HCT116 (cell line): ENCODE measurements at regions not wholly inside any gene's neighbourhood (a gene's known extent, or its start where the extent isn't known, plus 50 kb on each side); places are given as distances from the start of the nearest gene placed in this dataset.

Experiments used
- CEBPB ChIP-seq: IDR thresholded peaks from 2 replicates; pipeline ENCODE4 v1.6.1; 2012; ENCODE audit warnings: low read depth
- CTCF ChIP-seq, 3 experiments: fragments of 200-600 bp in 1 of 3; sonication (generic) in 1 of 3; IDR thresholded peaks in 2 of 3; conservative IDR thresholded peaks in 1 of 3; 2 replicates each; pipeline ENCODE4 v1.5.1; 2012 to 2017; ENCODE audit warnings: low read depth in 2 of 3, low read length in 2 of 3, antibody characterized with exemption in 1 of 3, borderline replicate concordance in 1 of 3, control low read depth in 1 of 3, mild to moderate bottlenecking in 1 of 3, mixed read lengths in 1 of 3, mixed run types in 1 of 3, moderate library complexity in 1 of 3; ENCODE audit not compliant: insufficient read depth in 1 of 3
- EZH2 ChIP-seq: fragments of 200-600 bp; sonication (generic); IDR thresholded peaks from 2 replicates; pipeline ENCODE4 v1.6.1; 2017; ENCODE audit warnings: antibody characterized with exemption, mixed run types
- EZH2phosphoT487 ChIP-seq: fragments of 200-600 bp; IDR thresholded peaks from 2 replicates; pipeline ENCODE4 v1.6.1; 2018; ENCODE audit warnings: antibody characterized with exemption, borderline replicate concordance
- ZNF274 ChIP-seq: fragments of 200-500 bp; sonication (Bioruptor generic); IDR thresholded peaks from 2 replicates; pipeline ENCODE4 v1.6.1; 2014; ENCODE audit warnings: mild to moderate bottlenecking, low read depth, low read length, inconsistent platforms

- TF ChIP-seq CTCF (IDR thresholded peaks at IDR 0.05 in 2 of 3, conservative IDR thresholded peaks at IDR 0.05 in 1 of 3; ENCODE audit: borderline replicate concordance in 1 of 3, insufficient read depth in 1 of 3, low read depth in 2 of 3, low read length in 2 of 3) (no peak), EZH2phosphoT487 (no peak), EZH2 (no peak), CEBPB (no peak), ZNF274 (no peak)
Observed at GRCh38 chr9:135256581-135257354, 169.3 kb downstream of the OLFM1 start.
